ENCODE measurements at regions not wholly inside any gene's neighbourhood (a gene's known extent, or its start where the extent isn't known, plus 50 kb on each side); places are given as distances from the start of the nearest gene placed in this dataset.

- no peak for TF ChIP-seq CTCF (IDR thresholded peaks at IDR 0.05)
- no peak for TF ChIP-seq POLR2AphosphoS5 (IDR thresholded peaks at IDR 0.05)
- TF ChIP-seq POLR2A (IDR thresholded peaks at IDR 0.05) = no peak
- no peaks in the 10 kb centered on the region for H3K27me3 ChIP-seq
- intact Hi-C loops (cut with DNase I; ENCODE audit: low total_unique reads) = no loop called here
- H3K4me3 ChIP-seq = no peak overlapping the region
- H3K4me1 ChIP-seq = no peaks in the 10 kb centered on the region
- no peaks in the 10 kb centered on the region for H3K36me3 ChIP-seq
- no peak for DNase-seq (ENCODE audit: low spot score in 2 of 2)
- H3K9me3 ChIP-seq = peaks cover 4 to 7% of the 10 kb centered on the region in 2 donors
- H3K27ac ChIP-seq = no peak overlapping the region
Observed at GRCh38 chr10:61299156-61299555, 154.0 kb downstream of the TMEM26 start.

- no peak for TF ChIP-seq POLR2A (IDR thresholded peaks at IDR 0.05)
- TF ChIP-seq POLR2AphosphoS5 (IDR thresholded peaks at IDR 0.05) = no peak
- TF ChIP-seq CTCF (IDR thresholded peaks at IDR 0.05) = no peak
- Histone ChIP-seq H3K4me1 (no peaks in the 10 kb centered on the region), H3K36me3 (no peaks in the 10 kb centered on the region), H3K4me3 (no peak overlapping the region), H3K27ac (no peak overlapping the region), H3K9me3 (peaks cover 4 to 7% of the 10 kb centered on the region in 2 donors), H3K27me3 (no peaks in the 10 kb centered on the region)
- intact Hi-C loops (cut with DNase I; ENCODE audit: low total_unique reads) = no loop called here
- DNase-seq (ENCODE audit: low spot score in 2 of 2) = no peak
Observed at GRCh38 chr10:61298194-61298593, 155.0 kb downstream of the TMEM26 start.

- no peak overlapping the region for H3K4me3 ChIP-seq
- H3K9me3 ChIP-seq = peaks cover 4 to 7% of the 10 kb centered on the region in 2 donors
- H3K27me3 ChIP-seq = no peaks in the 10 kb centered on the region
- H3K27ac ChIP-seq = no peak overlapping the region
- H3K36me3 ChIP-seq = no peaks in the 10 kb centered on the region
- intact Hi-C loops (cut with DNase I; ENCODE audit: low total_unique reads) = no loop called here
- no peak for DNase-seq (ENCODE audit: low spot score in 2 of 2)
- H3K4me1 ChIP-seq = no peaks in the 10 kb centered on the region
- TF ChIP-seq POLR2A (IDR thresholded peaks at IDR 0.05) (no peak), POLR2AphosphoS5 (IDR thresholded peaks at IDR 0.05) (no peak), CTCF (IDR thresholded peaks at IDR 0.05) (no peak)
Observed at GRCh38 chr10:61296161-61296560, 157.0 kb downstream of the TMEM26 start.

- Histone ChIP-seq H3K27ac (peak overlapping the region in 1 of 2 donors; percentile 58), H3K27me3 (no peaks in the 10 kb centered on the region), H3K9me3 (peaks cover 4 to 7% of the 10 kb centered on the region in 2 donors), H3K36me3 (no peaks in the 10 kb centered on the region), H3K4me1 (no peaks in the 10 kb centered on the region), H3K4me3 (no peak overlapping the region)
- intact Hi-C loops (cut with DNase I; ENCODE audit: low total_unique reads) = no loop called here
- DNase-seq (ENCODE audit: low spot score in 2 of 2) = no peak
- TF ChIP-seq CTCF (IDR thresholded peaks at IDR 0.05) = no peak
- TF ChIP-seq POLR2AphosphoS5 (IDR thresholded peaks at IDR 0.05) = no peak
- no peak for TF ChIP-seq POLR2A (IDR thresholded peaks at IDR 0.05)
Observed at GRCh38 chr10:61294131-61294530, 159.1 kb downstream of the TMEM26 start.

- no peaks in the 10 kb centered on the region for H3K27me3 ChIP-seq
- no peak overlapping the region for H3K27ac ChIP-seq
- TF ChIP-seq CTCF (IDR thresholded peaks at IDR 0.05) = no peak
- no peak for TF ChIP-seq POLR2A (IDR thresholded peaks at IDR 0.05)
- no peak for TF ChIP-seq POLR2AphosphoS5 (IDR thresholded peaks at IDR 0.05)
- no peak overlapping the region for H3K4me3 ChIP-seq
- DNase-seq (ENCODE audit: low spot score in 2 of 2) = no peak
- H3K36me3 ChIP-seq = no peaks in the 10 kb centered on the region
- no peaks in the 10 kb centered on the region for H3K4me1 ChIP-seq
- intact Hi-C loops (cut with DNase I; ENCODE audit: low total_unique reads) = no loop called here
- H3K9me3 ChIP-seq = no peaks in the 10 kb centered on the region
Observed at GRCh38 chr10:61289813-61290212, 163.4 kb downstream of the TMEM26 start.

Measured in breast epithelium (tissue), 4 donors.